Testis (tissue), 2 donors: ENCODE measurements at regions not wholly inside any gene's neighbourhood (a gene's known extent, or its start where the extent isn't known, plus 50 kb on each side); places are given as distances from the start of the nearest gene placed in this dataset.
A peak's percentile ranks its signal among the peaks of the same experiment; 100 is the strongest.

Experiments used
- DNase-seq: peaks from one replicate; pipeline ENCODE4 v3.0.0-alpha.2; 2019
- H3K27ac ChIP-seq, 2 donors: fragments of 200-600 bp; sonication (generic); one replicate each; pipeline ENCODE4 v1.5.1; 2019
- H3K27me3 ChIP-seq: fragments of 200-600 bp; sonication (generic); one replicate; pipeline ENCODE4 v1.5.1; 2019
- H3K36me3 ChIP-seq: fragments of 200-600 bp; sonication (generic); one replicate; pipeline ENCODE4 v1.5.1; 2017; ENCODE audit warnings: low read depth; ENCODE audit errors: missing control alignments
- H3K4me1 ChIP-seq: fragments of 200-600 bp; sonication (generic); one replicate; pipeline ENCODE4 v1.5.1; 2019
- H3K4me3 ChIP-seq, 2 donors: fragments of 200-600 bp; sonication (generic); one replicate each; pipeline ENCODE4 v1.5.1; 2017 to 2019
- H3K9me3 ChIP-seq: fragments of 200-600 bp; sonication (generic); one replicate; pipeline ENCODE4 v1.5.1; 2017
- CTCF ChIP-seq, 3 experiments: fragments of 450-650 bp in 2 of 3; fragments of 200-600 bp in 1 of 3; sonication (generic) in 1 of 3; IDR thresholded peaks; one replicate each; pipeline ENCODE4 v1.5.1; 2016 to 2019; ENCODE audit warnings: antibody characterized with exemption in 3 of 3, mild to moderate bottlenecking in 2 of 3, moderate library complexity in 1 of 3
- POLR2A ChIP-seq: fragments of 450-650 bp; IDR thresholded peaks from one replicate; pipeline ENCODE4 v1.6.1; 2017; ENCODE audit warnings: antibody characterized with exemption, mild to moderate bottlenecking, moderate library complexity
- WGBS, 2 donors: methylation state at CpG; one replicate each; pipeline ENCODE4 v1.1.5; 2018; 5-methylcytosine and 5-hydroxymethylcytosine counted together
- intact Hi-C: fragments of 100-400 bp; cut with DNase I; formaldehyde crosslinking; loops from one replicate; pipeline ENCODE4 v1.15.1; 2023; ENCODE audit warnings: low total_unique reads

- Histone ChIP-seq H3K27ac (no peak overlapping the region), H3K27me3 (no peaks in the 10 kb centered on the region), H3K36me3 (no peaks in the 10 kb centered on the region), H3K4me3 (no peak overlapping the region), H3K9me3 (no peaks in the 10 kb centered on the region), H3K4me1 (peaks cover 12% of the 10 kb centered on the region)
- no peak for TF ChIP-seq CTCF (IDR thresholded peaks at IDR 0.05)
- no peak for TF ChIP-seq POLR2A
- intact Hi-C loops, result no loop called here
- 80% methylated on average over 9 to 14 of the region's 14 CpGs for WGBS, 2 donors
- no peak for DNase-seq
Observed at GRCh38 chr12:131402781-131403396, 308.0 kb upstream of the SFSWAP start.

GRCh38 chr12:131403676-131404075 lies 307.2 kb upstream of the SFSWAP start:
- H3K4me1 ChIP-seq, result peaks cover 13% of the 10 kb centered on the region
- no peak overlapping the region for H3K27ac ChIP-seq
- no peak overlapping the region for H3K4me3 ChIP-seq
- no peaks in the 10 kb centered on the region for H3K36me3 ChIP-seq
- DNase-seq, result no peak
- 90 to 92% methylated on average over 4 to 6 of the region's 6 CpGs for WGBS, 2 donors
- intact Hi-C loops, result no loop called here
- H3K9me3 ChIP-seq, result no peaks in the 10 kb centered on the region
- TF ChIP-seq CTCF (IDR thresholded peaks at IDR 0.05), result no peak
- no peak for TF ChIP-seq POLR2A
- H3K27me3 ChIP-seq, result no peaks in the 10 kb centered on the region

DNA sequence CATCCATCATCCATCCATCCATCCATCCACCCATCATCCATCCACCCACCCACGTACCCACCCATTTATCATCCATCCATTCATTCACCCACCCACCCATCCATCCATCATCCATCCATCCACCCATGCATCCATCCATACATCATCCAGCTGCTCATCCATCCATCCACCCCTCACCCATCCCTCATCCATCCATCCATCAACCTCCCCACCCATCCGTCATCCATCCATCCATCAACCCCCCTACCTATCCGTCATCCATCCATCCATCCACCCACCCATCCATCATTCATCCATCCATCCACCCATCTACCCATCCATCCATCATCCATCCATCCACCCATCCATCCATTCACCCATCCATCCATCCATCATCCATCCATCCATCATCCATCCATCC lies 306.2 kb upstream of the SFSWAP start:
- no peak for DNase-seq
- no peaks in the 10 kb centered on the region for H3K36me3 ChIP-seq
- H3K27me3 ChIP-seq, result no peaks in the 10 kb centered on the region
- H3K4me3 ChIP-seq, result no peak overlapping the region
- intact Hi-C loops, result no loop called here
- peaks cover 13% of the 10 kb centered on the region for H3K4me1 ChIP-seq
- H3K9me3 ChIP-seq, result no peaks in the 10 kb centered on the region
- WGBS, 2 donors, result 88 to 97% methylated on average over 3 of the region's 3 CpGs
- no peak for TF ChIP-seq CTCF (IDR thresholded peaks at IDR 0.05)
- no peak for TF ChIP-seq POLR2A
- H3K27ac ChIP-seq, result no peak overlapping the region

GRCh38 chr12:131407221-131408035 lies 303.5 kb upstream of the SFSWAP start:
- peak; percentile 59 for DNase-seq
- Histone ChIP-seq H3K9me3 (no peaks in the 10 kb centered on the region), H3K27me3 (no peaks in the 10 kb centered on the region), H3K27ac (no peak overlapping the region), H3K36me3 (no peaks in the 10 kb centered on the region), H3K4me1 (peaks cover 13% of the 10 kb centered on the region), H3K4me3 (no peak overlapping the region)
- intact Hi-C loops, result no loop called here
- WGBS, 2 donors, result 50 to 62% methylated on average over 7 to 15 of the region's 15 CpGs
- TF ChIP-seq POLR2A, result no peak
- no peak for TF ChIP-seq CTCF (IDR thresholded peaks at IDR 0.05)

- no peaks in the 10 kb centered on the region for H3K27me3 ChIP-seq
- intact Hi-C loops, result no loop called here
- H3K36me3 ChIP-seq, result no peaks in the 10 kb centered on the region
- H3K4me3 ChIP-seq, result no peak overlapping the region
- 89 to 90% methylated on average over 3 to 6 of the region's 6 CpGs for WGBS, 2 donors
- DNase-seq, result no peak
- no peaks in the 10 kb centered on the region for H3K9me3 ChIP-seq
- H3K4me1 ChIP-seq, result peaks cover 13% of the 10 kb centered on the region
- TF ChIP-seq CTCF (IDR thresholded peaks at IDR 0.05) (no peak), POLR2A (no peak)
- no peak overlapping the region for H3K27ac ChIP-seq
Observed at GRCh38 chr12:131408036-131408365, 302.9 kb upstream of the SFSWAP start.
